EL (cell line): ENCODE measurements at regions not wholly inside any gene's neighbourhood (a gene's known extent, or its start where the extent isn't known, plus 50 kb on each side); places are given as distances from the start of the nearest gene placed in this dataset.
"Not testable (repeated sequence)": the region's sequence is repeated elsewhere in the genome, so short reads cannot be mapped to it uniquely, and the experiment has no call there.

ENCODE experiments used
- DNase-seq: peaks from one replicate; pipeline ENCODE4 v3.0.0-alpha.2; 2016

DNA sequence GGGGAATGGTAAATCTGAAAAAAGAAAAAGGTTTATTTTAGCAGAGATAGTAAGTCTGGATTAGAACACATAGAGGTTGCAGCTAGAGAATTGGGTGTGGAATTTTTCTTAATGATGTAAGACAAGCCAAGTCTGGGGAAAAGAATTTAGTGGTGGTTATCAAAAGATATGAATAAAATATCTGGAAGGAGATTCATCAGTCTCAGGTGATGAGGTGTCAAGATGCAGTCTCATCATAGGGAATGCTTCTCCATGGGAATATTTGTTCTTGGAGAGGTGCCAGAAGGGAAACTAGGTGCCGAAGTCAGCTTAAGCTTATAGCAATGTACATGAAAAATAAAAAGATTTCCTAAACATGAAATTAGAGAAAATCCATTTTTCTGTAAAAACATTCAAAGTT, 504.1 kb upstream of the NR3C2 start:
- DNase-seq: no peak

DNA sequence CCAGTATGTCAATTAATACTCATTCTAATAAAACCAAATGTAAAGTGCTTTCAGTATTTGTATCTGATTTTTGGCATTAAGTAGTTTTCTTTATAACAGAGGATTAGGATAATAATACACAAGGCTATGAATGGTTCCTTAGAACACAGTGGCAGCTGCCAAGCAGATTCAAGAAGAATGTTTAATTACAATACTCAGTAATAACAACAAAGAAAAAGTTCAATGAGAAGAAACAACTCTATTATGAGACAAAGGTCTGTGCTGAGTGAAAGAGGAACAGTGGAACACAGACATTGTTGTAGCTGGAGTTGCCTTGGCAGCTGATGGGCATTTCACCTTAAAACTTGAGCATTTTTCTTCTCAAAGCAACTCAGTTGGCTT, 502.6 kb upstream of the NR3C2 start:
- no peak for DNase-seq

DNA sequence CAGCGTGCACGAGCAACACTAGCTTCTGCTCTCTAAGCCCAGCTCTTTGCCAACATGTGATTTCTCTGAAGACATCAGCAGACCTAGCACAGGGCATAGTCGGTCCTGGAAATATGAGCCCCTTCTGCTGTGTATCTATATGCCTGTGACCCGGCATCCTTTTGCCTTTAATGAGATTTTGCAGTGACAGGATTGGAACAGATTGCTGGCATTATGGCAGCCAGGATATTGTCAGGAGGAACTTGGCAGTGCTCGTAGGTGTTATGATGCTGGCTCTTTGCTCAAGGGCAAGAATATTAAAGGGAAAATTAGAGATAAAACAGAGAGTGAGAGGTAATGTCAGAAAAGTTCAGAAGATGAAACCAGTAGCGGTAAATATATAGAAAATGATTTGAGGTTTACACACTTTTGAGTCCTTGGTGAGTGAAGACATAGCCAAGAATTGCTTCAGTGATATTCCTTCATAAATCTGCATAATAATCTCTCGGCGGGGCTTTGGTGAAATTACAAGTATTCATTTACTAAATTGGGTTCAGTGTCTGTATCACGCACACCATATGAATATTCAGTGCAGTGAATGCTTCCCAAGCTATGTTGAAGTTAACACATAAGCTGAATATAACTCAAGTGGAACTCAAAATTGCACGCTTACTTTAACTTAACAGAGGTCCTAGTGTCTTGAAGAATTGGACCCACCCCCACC, 502.1 kb upstream of the NR3C2 start:
- no peak for DNase-seq

DNA sequence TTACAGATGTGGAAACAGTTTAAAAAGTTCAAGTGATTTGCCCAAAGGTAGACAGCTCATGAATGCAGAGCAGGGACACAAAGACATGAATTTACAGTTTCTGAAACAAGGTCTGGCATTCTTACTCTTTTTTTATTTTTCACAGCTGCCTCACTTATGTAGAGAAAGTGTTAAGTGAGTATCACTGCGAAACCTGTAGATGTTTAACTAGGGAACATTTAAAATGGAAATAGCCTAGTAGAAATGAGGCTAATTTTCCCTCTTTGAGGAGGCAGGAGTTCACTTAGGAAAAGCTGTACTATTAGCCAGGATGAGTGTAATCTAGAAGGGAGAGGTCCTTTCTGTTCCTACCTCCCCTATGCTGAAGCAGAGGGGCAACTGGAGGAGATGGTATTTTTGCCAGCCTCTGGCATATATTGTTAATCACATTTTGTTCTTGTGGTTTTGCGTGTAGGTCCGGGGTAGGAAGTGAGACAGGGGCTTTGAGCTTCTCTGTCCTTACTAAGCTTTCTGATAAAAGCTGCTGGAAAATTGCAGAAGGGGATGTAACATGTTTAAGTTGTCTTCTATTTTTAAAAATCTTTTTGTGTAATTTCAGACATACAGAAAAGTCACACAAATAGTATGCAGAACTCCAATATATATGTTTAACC, 492.8 kb upstream of the NR3C2 start:
- DNase-seq: no peak

DNA sequence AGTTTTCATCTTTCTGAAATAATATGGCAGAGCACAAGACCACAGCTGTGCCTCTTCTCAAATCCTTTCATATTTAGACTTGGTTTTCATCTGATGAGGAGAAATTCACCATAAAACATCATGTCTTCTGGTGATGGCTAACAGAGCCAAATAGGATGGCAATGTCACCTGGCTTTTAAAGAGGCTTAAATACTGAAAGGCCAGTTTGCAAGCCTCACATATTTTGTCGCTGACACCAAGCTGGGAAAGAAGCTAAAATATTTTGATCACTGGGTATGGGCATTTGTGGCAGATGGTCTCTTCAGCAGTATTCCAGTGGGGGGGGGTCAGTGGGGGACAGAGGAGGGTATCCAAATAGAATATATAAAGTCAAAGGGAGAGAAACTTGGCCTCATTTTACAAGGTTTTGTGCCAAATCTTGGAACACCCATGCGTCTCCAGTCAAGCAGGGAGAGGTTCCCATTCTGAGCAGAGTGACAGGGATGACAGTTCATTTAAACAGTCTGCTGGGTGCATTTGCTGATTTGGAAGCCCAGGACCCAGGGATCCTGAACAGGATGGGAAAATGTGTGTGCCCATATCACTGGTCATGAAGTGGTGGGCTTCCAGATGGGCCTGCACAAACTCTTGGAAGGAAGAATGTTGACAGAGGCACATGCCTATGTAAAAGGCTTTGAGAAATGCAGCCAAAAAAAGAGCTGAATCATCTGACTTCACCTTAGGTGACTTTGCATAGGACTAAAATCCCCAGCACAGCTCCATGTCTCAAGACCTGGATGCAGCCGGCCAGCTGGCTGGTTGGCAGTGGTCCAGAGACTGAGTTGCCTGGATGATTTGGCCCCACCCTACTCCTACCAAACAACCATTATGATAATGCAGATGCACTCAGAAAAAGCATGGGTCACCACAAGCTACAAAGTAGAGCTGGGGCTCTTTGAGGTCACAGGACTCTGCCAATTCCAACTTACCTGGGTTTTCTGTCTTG, 484.4 kb upstream of the NR3C2 start:
- DNase-seq: no peak

DNA sequence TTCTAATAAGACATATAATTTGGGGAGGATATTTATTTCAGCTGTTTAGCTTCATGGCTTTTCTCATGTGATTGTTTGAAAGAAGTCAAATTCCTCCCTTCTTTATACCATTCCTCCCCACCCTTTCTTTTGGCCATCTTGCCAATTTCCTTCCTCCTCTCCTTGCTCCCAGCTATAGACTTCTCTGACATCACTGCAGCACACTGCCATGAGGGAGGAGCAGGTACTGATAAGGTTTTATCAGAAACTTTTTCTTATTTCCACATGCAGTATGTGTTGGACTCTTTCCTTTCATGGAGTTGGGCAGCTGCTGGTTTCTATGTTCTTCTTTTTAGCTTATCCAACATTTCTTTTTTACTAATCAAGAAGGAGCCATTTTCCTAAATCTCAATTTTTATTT, 481.7 kb upstream of the NR3C2 start:
- DNase-seq: no peak

DNA sequence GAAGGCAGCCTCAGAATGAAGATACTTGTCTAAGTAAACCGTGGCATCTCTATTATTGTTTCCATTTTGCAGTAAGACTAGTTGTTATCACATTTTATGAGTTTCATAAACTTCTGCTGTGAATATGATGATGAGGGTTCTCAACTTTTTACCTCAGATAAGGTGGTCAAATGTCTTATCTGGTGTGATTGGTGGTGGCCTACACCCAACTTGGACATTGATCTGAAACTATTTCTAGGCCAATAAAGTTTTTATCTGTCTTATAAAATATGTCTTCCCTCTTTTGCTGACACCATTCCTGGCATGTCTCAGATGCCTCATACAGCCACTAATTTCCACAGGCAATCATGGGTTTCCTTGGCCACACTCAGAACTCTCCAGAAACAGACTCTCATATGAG, 480.3 kb upstream of the NR3C2 start:
- DNase-seq: no peak

DNA sequence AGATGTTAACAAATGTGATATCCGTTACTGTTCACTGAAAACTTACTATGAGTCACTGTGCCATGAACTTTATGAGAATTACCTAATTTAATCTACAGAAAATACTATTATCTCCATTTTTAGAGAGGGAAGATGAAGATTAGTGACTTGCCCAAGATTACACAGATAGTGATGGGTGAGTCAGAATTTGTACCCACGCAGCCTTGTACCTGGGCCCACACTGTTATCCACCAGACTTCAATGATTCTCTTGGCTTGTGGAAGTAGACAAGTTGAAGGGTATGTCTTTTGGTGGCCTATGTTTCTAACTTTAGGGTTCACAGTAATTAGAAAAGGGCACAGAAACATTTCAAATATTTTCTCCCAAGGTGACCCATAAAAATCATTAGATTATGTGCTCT, 472.5 kb upstream of the NR3C2 start:
- no peak for DNase-seq

DNA sequence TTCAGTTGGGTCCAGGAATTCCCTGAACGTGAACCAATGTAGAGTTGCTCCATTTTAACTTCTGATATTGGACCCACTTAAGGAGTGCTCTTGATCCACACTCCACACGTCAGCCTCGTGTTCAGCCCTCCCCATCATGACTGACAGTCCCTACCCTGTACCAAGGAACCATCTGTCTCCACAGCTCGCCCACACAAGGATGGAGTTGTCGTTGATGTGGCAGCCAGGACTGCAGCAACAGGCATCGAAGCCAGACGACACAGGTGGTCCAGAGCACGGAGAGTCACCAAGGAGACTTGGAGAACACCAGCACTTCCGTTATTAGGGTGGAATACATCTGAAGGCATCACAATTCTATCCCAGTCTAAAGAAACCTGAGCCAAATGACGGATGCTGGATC, 472.1 kb upstream of the NR3C2 start:
- no peak for DNase-seq

DNA sequence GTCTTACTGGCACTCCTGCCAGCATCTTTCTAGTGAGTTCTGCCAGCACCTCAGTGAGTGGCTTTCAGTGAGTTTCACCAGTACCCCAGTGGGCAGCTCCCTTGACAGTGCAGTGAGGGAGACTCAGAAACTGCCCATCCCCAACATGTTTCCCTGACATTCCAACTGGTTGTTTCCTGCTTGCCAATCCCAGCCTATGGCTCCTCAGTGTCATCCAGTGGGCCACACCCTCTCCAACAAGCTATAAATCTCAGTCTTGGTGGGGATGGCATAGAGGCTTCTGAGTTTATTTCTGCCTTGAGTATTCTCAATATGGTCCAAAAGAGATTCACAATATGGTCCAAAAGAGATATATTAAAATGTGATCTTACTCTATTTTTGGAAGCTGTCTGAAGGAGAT, 461.2 kb upstream of the NR3C2 start:
- no peak for DNase-seq

DNA sequence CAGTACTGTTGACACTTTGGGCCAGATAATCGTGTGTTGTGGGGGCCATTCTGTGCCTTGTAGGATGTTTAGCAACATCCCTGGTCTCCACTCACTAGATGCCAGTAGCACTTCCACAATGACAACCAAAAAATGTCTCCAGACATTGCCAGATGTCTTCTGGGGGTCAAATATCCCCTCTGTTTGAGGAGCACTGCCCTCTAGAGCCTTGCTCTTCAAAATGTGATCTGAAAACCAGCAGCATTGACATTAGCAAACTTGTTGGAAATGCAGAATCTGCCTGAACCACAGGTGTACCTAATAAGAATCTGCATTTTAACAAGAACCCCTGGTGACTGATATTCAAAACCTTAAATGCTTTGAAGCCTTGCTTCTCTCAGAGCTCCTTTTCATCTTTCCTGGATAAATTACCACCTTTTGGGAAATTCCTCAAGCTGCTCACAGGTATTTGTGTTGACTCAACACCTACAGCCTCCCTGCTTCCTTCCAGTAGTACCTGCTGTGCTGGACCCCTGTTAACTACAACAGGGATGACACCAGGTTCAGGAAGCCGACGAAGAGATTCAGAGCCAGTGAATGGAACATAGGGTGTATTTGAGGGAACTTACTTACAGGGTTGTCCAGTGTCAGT, 459.0 kb upstream of the NR3C2 start:
- no peak for DNase-seq

DNA sequence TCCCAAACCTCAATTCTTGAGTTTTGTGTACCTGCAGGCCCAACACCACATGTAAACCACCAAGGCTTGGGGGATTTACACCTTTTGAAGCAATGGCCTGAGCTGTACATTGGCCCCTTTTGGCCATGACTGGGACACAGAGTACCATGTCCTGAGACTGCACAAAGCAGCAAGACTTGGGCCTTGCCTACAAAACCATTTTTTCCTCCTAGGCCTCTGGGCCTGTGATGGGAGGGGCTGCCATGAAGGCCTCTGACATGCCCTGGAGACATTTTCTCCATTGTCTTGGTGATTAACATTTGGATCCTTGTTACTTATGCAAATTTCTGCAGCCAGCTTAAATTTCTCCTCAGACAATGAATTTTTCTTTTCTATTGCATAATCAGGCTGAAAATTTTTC, 455.9 kb upstream of the NR3C2 start:
- not testable (repeated sequence) for DNase-seq

DNA sequence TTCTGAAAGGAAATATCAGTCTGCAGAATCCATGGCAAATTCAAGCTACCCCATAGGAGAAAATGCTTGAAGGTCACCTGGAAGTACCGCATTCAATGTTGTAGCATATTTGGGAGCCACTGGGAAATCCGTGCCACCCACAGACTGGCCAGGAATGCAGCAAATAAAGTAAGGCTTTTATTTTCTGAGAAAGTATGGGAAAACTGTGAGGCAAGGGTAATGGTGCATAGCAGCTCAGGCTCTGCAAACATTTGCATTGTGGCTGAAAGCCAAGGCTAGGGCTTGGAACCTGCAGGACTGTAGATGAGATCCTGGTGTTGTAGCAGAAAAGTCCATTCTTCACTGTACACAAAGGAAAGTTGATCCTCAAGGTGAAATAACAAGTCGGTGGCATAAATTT, 450.9 kb upstream of the NR3C2 start:
- no peak for DNase-seq

DNA sequence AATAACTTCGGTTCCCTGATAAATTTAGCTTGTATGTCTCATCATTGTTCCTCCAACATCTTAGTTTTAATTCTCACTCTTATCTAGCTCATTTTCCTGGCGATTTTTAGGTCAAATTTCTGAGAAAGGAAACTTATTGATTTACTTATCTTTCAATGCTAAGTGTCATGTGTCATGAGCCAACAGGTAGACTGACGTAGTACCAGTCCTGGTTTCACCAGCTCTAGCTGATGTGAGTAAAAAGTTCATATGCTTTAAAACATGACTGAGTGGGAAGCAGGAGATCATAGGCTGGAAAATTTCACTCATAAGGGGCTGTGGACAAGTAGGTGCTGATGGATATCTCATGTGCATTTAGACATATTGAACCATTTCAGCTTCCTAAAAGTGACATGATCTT, 441.7 kb upstream of the NR3C2 start:
- DNase-seq: no peak

DNA sequence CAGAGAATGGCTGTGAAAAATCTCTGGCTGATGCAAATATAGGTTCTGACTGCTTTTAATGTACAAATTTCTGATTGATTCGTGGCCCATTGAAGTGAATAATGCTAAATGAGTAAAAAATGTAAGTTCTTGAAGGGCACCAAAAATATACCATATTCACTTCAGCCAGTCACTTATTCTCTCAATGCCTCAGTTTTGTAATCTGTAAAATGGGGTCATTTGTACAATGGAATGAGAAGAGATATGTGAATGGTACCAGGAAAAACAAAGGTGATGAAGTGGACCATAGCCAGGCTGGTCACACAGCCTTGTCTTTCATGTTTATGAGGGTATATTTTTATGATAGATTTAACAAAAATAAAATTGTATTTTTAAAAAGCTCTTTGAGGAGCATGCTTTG, 441.2 kb upstream of the NR3C2 start:
- DNase-seq: no peak

DNA sequence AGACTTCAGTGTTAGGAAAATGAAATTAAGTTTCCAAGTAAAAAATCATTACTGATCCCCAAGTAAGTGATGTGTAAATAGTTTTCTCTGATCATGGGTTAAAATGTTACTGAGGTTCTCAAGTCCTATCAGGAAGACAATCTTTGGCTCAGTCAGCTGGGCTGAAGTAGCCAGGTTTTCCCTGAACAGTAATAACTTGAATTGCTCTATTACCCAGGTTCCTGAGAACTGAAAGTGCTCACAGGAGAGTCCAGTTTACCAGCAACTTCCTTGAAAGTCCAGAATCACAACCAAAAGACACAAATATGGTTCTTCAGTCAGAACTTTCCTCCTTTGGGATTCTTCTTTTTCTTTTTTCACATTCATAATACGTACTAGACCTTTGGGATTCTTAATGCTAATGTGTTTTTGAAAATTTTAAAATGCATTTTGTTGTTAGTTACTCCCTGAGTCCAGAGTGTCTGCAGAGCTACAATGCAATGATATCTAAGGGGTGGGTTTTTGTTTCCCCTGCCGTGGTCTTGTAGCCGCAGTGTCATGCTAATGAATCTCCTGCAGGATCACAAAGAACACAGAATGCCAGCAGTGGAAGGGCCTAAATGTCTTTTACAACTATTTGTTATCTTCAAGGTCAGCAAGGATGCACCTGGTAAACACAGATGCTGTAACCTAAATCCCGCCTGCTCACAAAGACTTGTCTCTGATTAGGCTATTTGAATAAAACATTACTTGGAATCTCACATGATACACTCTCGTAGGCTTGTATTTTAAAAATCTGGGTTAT, 439.8 kb upstream of the NR3C2 start:
- no peak for DNase-seq

DNA sequence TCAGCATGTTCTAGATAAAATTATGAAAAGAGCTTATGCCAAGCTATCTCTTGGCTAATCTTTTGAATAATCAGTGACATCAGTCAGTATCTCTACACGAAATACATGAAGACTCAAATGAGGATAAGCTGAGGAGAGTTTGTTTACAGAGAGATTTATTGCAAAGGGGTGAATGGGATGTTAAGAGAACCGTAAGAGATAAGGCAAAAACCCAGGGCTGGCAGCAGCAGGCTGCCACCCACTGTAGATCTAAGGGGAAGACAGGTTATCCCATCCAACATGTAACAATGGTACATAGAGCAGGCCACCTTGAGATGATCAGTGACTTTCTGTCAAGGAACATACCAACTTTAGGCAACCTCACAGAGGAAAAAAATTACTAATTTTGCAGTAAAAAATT, 432.1 kb upstream of the NR3C2 start:
- no peak for DNase-seq

DNA sequence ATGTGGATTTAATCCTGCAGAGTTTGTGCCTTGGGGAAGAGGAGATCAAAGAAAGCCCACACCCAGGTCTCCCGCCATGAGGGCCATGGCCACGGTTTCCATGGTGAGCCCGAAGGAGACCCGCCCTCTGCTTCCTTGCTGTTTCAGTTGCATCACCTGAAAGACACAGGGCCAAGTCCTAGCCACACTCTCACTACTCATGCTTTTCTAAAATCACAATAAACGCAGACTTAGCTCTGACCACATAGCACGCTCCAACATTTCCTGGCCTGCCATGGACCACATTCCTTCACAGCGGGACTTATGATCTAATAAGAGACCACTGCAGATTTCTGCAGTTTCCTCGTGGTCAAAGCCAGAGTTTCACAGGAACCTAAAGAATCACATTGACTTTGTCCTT, 426.0 kb upstream of the NR3C2 start:
- DNase-seq: no peak

DNA sequence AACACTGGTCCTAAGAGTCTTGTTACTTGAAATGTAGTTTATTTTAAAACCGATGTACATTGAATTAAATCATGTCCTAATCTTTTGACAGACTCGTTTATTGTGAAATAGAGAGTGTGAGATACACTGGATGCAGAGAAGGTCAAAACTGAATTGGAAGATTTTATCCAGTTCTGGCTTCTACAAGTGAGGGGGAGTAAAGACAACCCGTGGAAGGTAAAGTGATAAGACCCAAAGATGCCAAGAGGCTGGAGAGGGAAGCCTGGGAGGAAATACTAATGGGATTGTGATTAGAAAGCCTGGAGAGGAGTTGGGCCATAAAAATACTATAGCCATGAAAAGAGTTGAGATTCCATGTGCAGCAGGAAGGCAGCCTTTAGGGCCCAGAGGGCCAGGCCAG, 424.5 kb upstream of the NR3C2 start:
- DNase-seq: no peak

DNA sequence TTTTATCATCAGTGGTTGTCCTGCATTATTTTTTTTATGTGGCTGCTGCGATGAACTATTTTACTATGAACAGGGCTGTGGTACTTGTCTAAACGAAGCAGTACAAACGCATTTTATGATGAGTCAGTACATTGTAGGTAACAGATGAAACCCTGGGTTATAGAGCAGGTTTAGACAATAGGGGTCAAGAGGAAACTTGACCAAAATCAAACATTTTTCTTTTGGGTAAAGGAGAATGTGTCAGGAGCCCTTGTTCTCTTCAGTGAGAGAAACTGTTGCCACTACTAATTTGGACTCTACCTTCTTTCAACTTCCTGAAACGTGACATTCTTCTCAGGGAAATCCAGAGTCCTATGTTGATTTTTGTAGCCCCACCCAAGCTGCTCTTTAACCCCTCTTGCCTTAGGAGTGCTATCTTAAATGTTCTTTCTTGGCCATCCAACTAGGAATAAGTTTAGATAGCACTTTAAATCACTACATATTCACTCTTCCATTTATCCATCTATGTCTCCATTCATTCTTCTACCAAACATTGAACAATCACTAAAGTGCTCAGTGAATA, 415.8 kb upstream of the NR3C2 start:
- no peak for DNase-seq

DNA sequence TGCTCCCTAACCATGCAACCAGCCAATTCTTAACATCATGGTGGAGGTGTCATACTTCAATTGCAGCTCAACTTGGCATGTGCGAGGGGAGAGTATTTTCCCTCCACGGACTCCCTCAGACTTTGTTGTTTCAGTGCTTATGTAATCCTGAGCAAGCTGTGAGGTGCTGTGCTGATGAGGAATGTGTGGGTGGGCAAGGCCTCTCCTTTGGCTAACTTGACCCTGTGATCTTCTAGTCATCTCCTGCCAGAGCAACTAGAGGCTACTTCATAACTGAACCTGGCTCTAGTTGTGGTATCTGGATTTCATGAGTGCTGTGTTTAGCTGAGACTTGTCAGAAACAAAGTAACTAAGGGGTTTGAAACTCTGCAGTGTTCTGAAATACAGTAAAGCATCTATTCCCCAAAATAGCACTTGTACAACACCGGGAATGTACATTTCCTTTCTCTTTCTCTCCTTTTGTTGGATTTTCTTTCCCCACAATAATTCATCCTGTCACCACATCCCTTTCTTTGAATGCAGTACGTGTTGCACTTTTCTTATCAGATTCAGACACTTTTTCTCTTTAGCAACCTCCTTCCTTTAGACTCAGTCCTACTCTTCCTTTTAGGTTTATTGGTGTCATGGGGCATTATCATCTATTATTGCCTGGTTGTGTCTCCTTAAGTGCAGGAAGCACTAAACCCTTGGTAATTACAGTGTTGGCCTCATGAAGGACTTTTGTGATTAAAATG, 415.2 kb upstream of the NR3C2 start:
- DNase-seq: no peak

DNA sequence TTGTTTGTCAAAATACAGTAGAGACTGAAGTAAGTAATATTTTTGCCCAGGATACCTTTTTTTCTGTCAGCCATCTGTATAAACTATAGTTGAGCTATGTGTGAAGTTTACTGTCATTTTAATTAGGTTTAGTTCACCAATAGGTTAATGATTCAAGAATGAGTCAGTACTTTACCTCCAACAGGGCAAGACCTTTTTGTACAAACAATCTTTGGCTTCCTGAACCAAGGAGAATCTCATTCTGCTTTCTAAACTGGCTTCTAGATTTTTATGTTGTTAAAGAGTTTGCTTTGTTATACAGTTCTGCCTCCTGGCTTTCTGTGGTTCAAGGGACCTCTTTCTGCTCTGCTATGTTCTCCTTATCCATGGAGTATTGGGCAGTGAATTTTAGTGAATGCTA, 412.0 kb upstream of the NR3C2 start:
- no peak for DNase-seq
